OCI-LY3 (cell line): ENCODE measurements at regions not wholly inside any gene's neighbourhood (a gene's known extent, or its start where the extent isn't known, plus 50 kb on each side); places are given as distances from the start of the nearest gene placed in this dataset.

Experiments
- EZH2phosphoT487 ChIP-seq: fragments of 200-600 bp; shearing (Covaris generic); IDR thresholded peaks from 2 replicates; pipeline ENCODE4 v1.6.1; 2018; ENCODE audit warnings: antibody characterized with exemption, mixed run types, low read depth
- TF ChIP-seq, protein P1 (sequence below): fragments of 200-600, 300-600 bp; sonication (generic); IDR thresholded peaks from 2 replicates; pipeline ENCODE4 v1.5.1; 2014; ENCODE audit warnings: antibody characterized with exemption, low read length, low read depth

DNA sequence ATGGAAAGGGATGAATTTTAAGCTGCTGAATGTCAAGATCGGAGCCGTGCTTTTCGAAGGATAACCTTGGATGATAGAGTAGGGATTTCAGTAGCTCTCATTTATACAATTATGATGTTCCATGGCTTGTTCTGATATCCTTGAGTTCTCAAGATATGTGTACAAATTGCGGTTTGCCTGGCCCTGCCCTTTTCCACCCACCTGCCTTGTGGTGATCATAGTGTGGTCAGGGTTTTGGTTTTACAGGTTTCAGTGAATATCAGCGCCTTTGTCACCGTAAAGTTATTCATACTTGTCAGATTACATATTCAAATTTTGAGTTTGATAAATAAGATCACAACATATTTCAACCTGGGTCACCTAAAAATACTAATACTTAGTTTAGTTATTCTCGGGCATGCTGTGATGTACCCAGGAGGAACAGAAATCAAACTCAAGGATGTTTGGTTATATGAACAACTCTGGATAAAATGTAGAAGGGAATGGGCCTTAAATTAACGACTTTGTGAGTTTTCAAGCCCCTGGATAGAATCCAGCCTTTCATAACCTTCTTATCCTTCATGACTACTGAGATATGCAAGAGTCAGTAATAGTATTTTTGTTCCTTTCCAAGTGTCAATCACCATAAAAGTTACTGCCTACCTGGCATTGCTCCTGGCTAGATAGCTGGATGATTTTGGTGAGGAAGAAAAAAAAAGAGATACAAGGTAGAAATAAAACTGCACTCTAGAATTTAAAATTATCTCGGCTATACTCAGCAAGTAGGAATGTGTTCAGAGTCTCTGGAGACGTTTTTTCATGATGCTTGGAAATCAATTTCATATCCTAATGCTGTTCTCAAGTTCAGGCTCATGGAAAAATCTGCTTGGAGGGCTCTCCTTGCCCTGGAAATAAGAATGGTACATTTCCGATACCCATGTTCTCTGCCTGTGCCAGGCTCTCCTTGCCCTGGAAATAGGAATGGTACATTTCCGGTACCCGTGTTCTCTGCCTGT, 209.2 kb upstream of the TPRG1 start:
- TF ChIP-seq, protein P1, sequence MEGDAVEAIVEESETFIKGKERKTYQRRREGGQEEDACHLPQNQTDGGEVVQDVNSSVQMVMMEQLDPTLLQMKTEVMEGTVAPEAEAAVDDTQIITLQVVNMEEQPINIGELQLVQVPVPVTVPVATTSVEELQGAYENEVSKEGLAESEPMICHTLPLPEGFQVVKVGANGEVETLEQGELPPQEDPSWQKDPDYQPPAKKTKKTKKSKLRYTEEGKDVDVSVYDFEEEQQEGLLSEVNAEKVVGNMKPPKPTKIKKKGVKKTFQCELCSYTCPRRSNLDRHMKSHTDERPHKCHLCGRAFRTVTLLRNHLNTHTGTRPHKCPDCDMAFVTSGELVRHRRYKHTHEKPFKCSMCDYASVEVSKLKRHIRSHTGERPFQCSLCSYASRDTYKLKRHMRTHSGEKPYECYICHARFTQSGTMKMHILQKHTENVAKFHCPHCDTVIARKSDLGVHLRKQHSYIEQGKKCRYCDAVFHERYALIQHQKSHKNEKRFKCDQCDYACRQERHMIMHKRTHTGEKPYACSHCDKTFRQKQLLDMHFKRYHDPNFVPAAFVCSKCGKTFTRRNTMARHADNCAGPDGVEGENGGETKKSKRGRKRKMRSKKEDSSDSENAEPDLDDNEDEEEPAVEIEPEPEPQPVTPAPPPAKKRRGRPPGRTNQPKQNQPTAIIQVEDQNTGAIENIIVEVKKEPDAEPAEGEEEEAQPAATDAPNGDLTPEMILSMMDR: no peak
- TF ChIP-seq EZH2phosphoT487: no peak
